NCI-H82 (cell line): ENCODE measurements at regions not wholly inside any gene's neighbourhood (a gene's known extent, or its start where the extent isn't known, plus 50 kb on each side); places are given as distances from the start of the nearest gene placed in this dataset.
A peak's percentile ranks its signal among the peaks of the same experiment; 100 is the strongest.

Source experiments
- DNase-seq: peaks from one replicate; lab custom pipeline; 2025; lab: John Stamatoyannopoulos, UW

- DNase-seq = no peak
Observed at GRCh38 chr12:77493302-77494168, 337.2 kb upstream of the NAV3 start.

GRCh38 chr12:77492536-77492935, 338.2 kb upstream of the NAV3 start:
- no peak for DNase-seq

- no peak for DNase-seq
Observed at GRCh38 chr12:77489331-77489970, 341.2 kb upstream of the NAV3 start.

- DNase-seq = no peak
Observed at GRCh38 chr12:77488041-77488620, 342.6 kb upstream of the NAV3 start.

GRCh38 chr12:77486872-77487271, 343.8 kb upstream of the NAV3 start:
- DNase-seq = no peak

GRCh38 chr12:77485961-77486854, 344.5 kb upstream of the NAV3 start:
- peak; percentile 66 for DNase-seq

GRCh38 chr12:77481687-77482086, 349.0 kb upstream of the NAV3 start:
- DNase-seq = no peak

- peak; percentile 12 for DNase-seq
Observed at GRCh38 chr12:77477907-77478533, 352.7 kb upstream of the NAV3 start.

- no peak for DNase-seq
Observed at GRCh38 chr12:77471801-77472200, 358.9 kb upstream of the NAV3 start.

GRCh38 chr12:77469578-77470333, 360.9 kb upstream of the NAV3 start:
- DNase-seq = no peak

GRCh38 chr12:77442633-77443032, 377.3 kb upstream of the E2F7 start:
- no peak for DNase-seq

GRCh38 chr12:77439749-77440148, 374.4 kb upstream of the E2F7 start:
- no peak for DNase-seq

- no peak for DNase-seq
Observed at GRCh38 chr12:77438644-77439043, 373.3 kb upstream of the E2F7 start.

- DNase-seq = no peak
Observed at GRCh38 chr12:77437206-77437605, 371.8 kb upstream of the E2F7 start.

GRCh38 chr12:77435446-77436091, 370.2 kb upstream of the E2F7 start:
- no peak for DNase-seq

- no peak for DNase-seq
Observed at GRCh38 chr12:77433799-77434198, 368.4 kb upstream of the E2F7 start.

- no peak for DNase-seq
Observed at GRCh38 chr12:77429426-77429825, 364.1 kb upstream of the E2F7 start.

- no peak for DNase-seq
Observed at GRCh38 chr12:77421152-77421551, 355.8 kb upstream of the E2F7 start.

GRCh38 chr12:77409551-77409950, 344.2 kb upstream of the E2F7 start:
- DNase-seq = no peak

GRCh38 chr12:77407931-77408330, 342.6 kb upstream of the E2F7 start:
- no peak for DNase-seq
